ENCODE measurements at regions not wholly inside any gene's neighbourhood (a gene's known extent, or its start where the extent isn't known, plus 50 kb on each side); places are given as distances from the start of the nearest gene placed in this dataset.
"Not testable (repeated sequence)": the region's sequence is repeated elsewhere in the genome, so short reads cannot be mapped to it uniquely, and the experiment has no call there.

- Mint-ChIP-seq H3K4me3 (no peak overlapping the region), H3K27ac (no peak overlapping the region), H3K4me1 (ENCODE audit: low read depth) (no peaks in the 10 kb centered on the region), H3K36me3 (ENCODE audit: low read depth) (no peaks in the 10 kb centered on the region), H3K9me3 (no peaks in the 10 kb centered on the region), H3K27me3 (ENCODE audit: low read depth) (no peaks in the 10 kb centered on the region)
Measured at GRCh38 chr7:79953130-79953529, 181.5 kb upstream of the GNAI1 start.

- H3K4me1 Mint-ChIP-seq (ENCODE audit: low read depth) = no peaks in the 10 kb centered on the region
- H3K4me3 Mint-ChIP-seq = no peak overlapping the region
- no peaks in the 10 kb centered on the region for H3K36me3 Mint-ChIP-seq (ENCODE audit: low read depth)
- H3K9me3 Mint-ChIP-seq = peaks cover 1% of the 10 kb centered on the region
- no peak overlapping the region for H3K27ac Mint-ChIP-seq
- no peaks in the 10 kb centered on the region for H3K27me3 Mint-ChIP-seq (ENCODE audit: low read depth)
Measured at GRCh38 chr7:79952399-79952798, 182.2 kb upstream of the GNAI1 start.

- Mint-ChIP-seq H3K9me3 (peaks cover 5% of the 10 kb centered on the region), H3K27ac (no peak overlapping the region)
Measured at GRCh38 chr7:79951415-79951814, 183.2 kb upstream of the GNAI1 start.

GRCh38 chr7:79949778-79950177, 184.9 kb upstream of the GNAI1 start:
- H3K27ac Mint-ChIP-seq = no peak overlapping the region
- H3K9me3 Mint-ChIP-seq = peaks cover 5% of the 10 kb centered on the region
- no peak overlapping the region for H3K4me3 Mint-ChIP-seq
- H3K4me1 Mint-ChIP-seq (ENCODE audit: low read depth) = no peaks in the 10 kb centered on the region
- H3K27me3 Mint-ChIP-seq (ENCODE audit: low read depth) = no peaks in the 10 kb centered on the region
- no peaks in the 10 kb centered on the region for H3K36me3 Mint-ChIP-seq (ENCODE audit: low read depth)

More at GRCh38 chr7:79951415-79951814, 183.2 kb upstream of the GNAI1 start:
- Mint-ChIP-seq H3K36me3 (ENCODE audit: low read depth) (no peaks in the 10 kb centered on the region), H3K4me1 (ENCODE audit: low read depth) (no peaks in the 10 kb centered on the region), H3K4me3 (no peak overlapping the region), H3K27me3 (ENCODE audit: low read depth) (no peaks in the 10 kb centered on the region)

DNA sequence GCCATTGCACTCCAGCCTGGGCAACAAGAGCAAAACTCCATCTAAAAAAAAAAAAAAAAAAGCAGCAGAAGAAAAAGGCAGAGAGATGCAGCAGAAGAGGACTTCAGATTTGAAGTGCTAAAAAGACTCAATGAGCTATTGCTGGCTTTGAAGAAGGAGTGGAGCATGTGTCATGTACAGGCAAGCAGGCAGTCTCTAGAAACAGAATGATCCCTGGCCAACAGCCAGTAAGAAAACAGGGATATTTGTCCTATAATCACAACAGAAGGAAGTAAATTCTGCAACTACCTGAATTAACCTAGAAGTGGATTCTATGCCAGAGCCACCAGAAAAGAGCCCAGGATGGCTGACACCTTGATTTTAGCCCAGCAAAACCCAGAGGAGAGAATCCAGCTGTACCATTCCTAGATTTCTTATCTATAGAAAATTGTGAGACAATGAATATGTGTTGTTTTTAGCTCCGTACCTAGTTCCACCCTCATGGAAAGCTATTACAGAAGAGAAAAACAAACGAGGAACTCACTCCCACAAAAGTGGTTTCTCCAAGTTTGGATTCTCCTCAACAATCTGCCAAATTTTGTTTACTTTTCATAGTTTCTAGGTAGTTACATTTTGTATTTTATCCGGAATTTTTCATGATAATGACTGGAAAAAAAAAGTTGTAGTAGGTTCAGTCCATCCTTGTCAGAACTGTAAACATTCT, 198.2 kb upstream of the GNAI1 start:
- H3K27ac Mint-ChIP-seq = no peak overlapping the region
- no peak overlapping the region for H3K4me3 Mint-ChIP-seq
- H3K4me1 Mint-ChIP-seq (ENCODE audit: low read depth) = no peaks in the 10 kb centered on the region
- H3K9me3 Mint-ChIP-seq = no peaks in the 10 kb centered on the region
- no peaks in the 10 kb centered on the region for H3K27me3 Mint-ChIP-seq (ENCODE audit: low read depth)
- no peaks in the 10 kb centered on the region for H3K36me3 Mint-ChIP-seq (ENCODE audit: low read depth)

GRCh38 chr7:79934727-79935126, 199.9 kb upstream of the GNAI1 start:
- Mint-ChIP-seq H3K9me3 (no peaks in the 10 kb centered on the region), H3K27me3 (ENCODE audit: low read depth) (no peaks in the 10 kb centered on the region), H3K36me3 (ENCODE audit: low read depth) (no peaks in the 10 kb centered on the region)

DNA sequence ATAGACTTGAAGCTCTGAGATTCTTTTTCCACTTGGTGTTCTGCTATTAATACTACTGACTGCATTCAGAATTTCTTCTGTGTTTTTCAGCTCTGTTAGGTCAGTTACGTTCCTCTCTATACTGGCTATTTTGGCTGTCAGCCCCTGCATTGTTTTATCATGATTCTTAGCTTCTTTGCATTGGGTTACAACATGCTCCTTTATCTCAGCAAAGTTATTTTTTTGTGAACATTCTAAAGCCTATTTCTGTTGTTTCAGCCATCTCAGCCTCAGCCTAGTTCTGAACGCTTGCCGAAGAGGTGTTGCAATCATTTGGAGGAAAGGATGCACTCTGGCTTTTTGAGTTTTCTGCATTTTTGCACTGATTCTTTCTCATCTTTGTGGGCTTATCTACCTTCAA, 201.5 kb upstream of the GNAI1 start:
- H3K27me3 Mint-ChIP-seq (ENCODE audit: low read depth) = no peaks in the 10 kb centered on the region
- no peaks in the 10 kb centered on the region for H3K9me3 Mint-ChIP-seq
- H3K4me3 Mint-ChIP-seq = no peak overlapping the region
- H3K36me3 Mint-ChIP-seq (ENCODE audit: low read depth) = no peaks in the 10 kb centered on the region
- H3K27ac Mint-ChIP-seq = no peak overlapping the region
- H3K4me1 Mint-ChIP-seq (ENCODE audit: low read depth) = no peaks in the 10 kb centered on the region

More at GRCh38 chr7:79934727-79935126, 199.9 kb upstream of the GNAI1 start:
- no peak overlapping the region for H3K4me3 Mint-ChIP-seq
- no peak overlapping the region for H3K27ac Mint-ChIP-seq
- H3K4me1 Mint-ChIP-seq (ENCODE audit: low read depth) = no peaks in the 10 kb centered on the region

GRCh38 chr7:79930604-79931003, 204.0 kb upstream of the GNAI1 start:
- H3K9me3 Mint-ChIP-seq = no peaks in the 10 kb centered on the region
- no peak overlapping the region for H3K4me3 Mint-ChIP-seq
- H3K27ac Mint-ChIP-seq = no peak overlapping the region
- H3K4me1 Mint-ChIP-seq (ENCODE audit: low read depth) = no peaks in the 10 kb centered on the region
- H3K36me3 Mint-ChIP-seq (ENCODE audit: low read depth) = no peaks in the 10 kb centered on the region
- H3K27me3 Mint-ChIP-seq (ENCODE audit: low read depth) = no peaks in the 10 kb centered on the region

GRCh38 chr7:79927116-79927515, 207.5 kb upstream of the GNAI1 start:
- H3K27ac Mint-ChIP-seq = no peak overlapping the region
- peaks cover 4% of the 10 kb centered on the region for H3K9me3 Mint-ChIP-seq
- H3K36me3 Mint-ChIP-seq (ENCODE audit: low read depth) = no peaks in the 10 kb centered on the region
- H3K4me1 Mint-ChIP-seq (ENCODE audit: low read depth) = no peaks in the 10 kb centered on the region
- H3K4me3 Mint-ChIP-seq = no peak overlapping the region
- no peaks in the 10 kb centered on the region for H3K27me3 Mint-ChIP-seq (ENCODE audit: low read depth)

GRCh38 chr7:79923953-79924352, 210.7 kb upstream of the GNAI1 start:
- H3K9me3 Mint-ChIP-seq = peaks cover 4% of the 10 kb centered on the region
- no peak overlapping the region for H3K4me3 Mint-ChIP-seq
- H3K4me1 Mint-ChIP-seq (ENCODE audit: low read depth) = no peaks in the 10 kb centered on the region
- H3K27ac Mint-ChIP-seq = no peak overlapping the region
- no peaks in the 10 kb centered on the region for H3K36me3 Mint-ChIP-seq (ENCODE audit: low read depth)
- no peaks in the 10 kb centered on the region for H3K27me3 Mint-ChIP-seq (ENCODE audit: low read depth)

DNA sequence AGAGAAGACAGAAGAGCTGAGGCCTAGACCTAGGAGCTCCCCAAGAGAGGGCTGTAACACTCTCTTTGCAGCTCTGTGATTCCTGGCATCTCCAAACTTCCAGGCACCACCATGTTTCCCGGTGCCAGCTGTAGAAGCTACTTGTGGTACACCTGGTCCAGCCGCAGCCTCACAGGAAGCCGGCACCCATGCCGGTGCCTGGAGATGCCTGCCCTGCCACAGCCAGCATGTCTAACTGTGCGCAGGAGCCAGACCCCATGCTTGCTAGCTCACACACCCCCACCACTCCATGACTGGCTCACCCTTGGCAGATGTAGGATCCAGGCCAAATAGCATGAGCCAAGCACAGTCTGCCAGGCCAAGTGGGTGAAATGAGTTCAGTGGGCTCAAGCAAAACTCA, 211.7 kb upstream of the GNAI1 start:
- no peaks in the 10 kb centered on the region for H3K36me3 Mint-ChIP-seq (ENCODE audit: low read depth)
- no peaks in the 10 kb centered on the region for H3K4me1 Mint-ChIP-seq (ENCODE audit: low read depth)

DNA sequence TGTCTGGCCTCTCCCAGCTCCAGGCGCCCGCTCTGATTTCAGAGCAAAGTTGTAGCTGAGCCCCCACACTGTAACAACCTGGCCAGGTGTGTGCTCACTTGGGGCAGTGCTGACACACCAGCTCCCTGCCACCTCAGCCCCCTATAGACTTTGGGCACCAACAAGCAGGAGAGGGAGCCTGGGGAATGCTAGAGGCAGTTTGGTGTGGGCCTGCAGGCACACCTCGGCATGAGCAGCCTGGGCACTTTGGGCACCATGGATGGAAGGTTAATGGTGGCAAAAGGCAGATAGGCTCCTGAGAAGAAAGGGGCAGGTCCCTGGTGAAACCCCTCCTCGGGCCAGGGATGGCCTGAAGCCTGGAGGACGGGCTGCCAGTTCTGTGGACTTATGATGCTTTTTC, 212.7 kb upstream of the GNAI1 start:
- Mint-ChIP-seq H3K27me3 (ENCODE audit: low read depth) (no peaks in the 10 kb centered on the region), H3K27ac (no peak overlapping the region), H3K4me3 (no peak overlapping the region), H3K36me3 (ENCODE audit: low read depth) (no peaks in the 10 kb centered on the region), H3K4me1 (ENCODE audit: low read depth) (no peaks in the 10 kb centered on the region), H3K9me3 (peaks cover 4% of the 10 kb centered on the region)

More for the DNA sequence above, 211.7 kb upstream of the GNAI1 start:
- Mint-ChIP-seq H3K4me3 (no peak overlapping the region), H3K27me3 (ENCODE audit: low read depth) (no peaks in the 10 kb centered on the region), H3K9me3 (peaks cover 4% of the 10 kb centered on the region), H3K27ac (no peak overlapping the region)

DNA sequence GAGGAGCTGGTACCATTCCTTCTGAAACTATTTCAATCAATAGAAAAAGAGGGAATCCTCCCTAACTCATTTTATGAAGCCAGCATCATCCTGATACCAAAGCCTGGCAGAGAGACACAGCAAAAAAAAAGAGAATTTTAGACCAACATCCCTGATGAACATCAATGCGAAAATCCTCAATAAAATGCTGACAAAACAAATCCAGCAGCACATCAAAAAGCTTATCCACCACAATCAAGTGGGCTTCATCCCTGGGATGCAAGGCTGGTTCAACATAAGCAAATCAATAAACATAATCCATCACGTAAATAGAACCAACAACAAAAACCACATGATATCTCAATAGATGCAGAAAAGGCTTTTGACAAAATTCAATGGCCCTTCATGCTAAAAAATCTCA, 216.0 kb upstream of the GNAI1 start:
- H3K4me1 Mint-ChIP-seq (ENCODE audit: low read depth); H3K36me3 Mint-ChIP-seq (ENCODE audit: low read depth); H3K4me3 Mint-ChIP-seq; H3K27ac Mint-ChIP-seq; H3K9me3 Mint-ChIP-seq; H3K27me3 Mint-ChIP-seq (ENCODE audit: low read depth): not testable (repeated sequence)

GRCh38 chr7:79915346-79915745, 219.3 kb upstream of the GNAI1 start:
- H3K9me3 Mint-ChIP-seq; H3K27ac Mint-ChIP-seq; H3K4me3 Mint-ChIP-seq; H3K36me3 Mint-ChIP-seq (ENCODE audit: low read depth); H3K27me3 Mint-ChIP-seq (ENCODE audit: low read depth): not testable (repeated sequence)
- H3K4me1 Mint-ChIP-seq (ENCODE audit: low read depth) = peaks cover 20% of the 10 kb centered on the region

- Mint-ChIP-seq H3K36me3 (ENCODE audit: low read depth) (no peaks in the 10 kb centered on the region), H3K9me3 (no peaks in the 10 kb centered on the region), H3K4me3 (no peak overlapping the region), H3K27ac (no peak overlapping the region), H3K27me3 (ENCODE audit: low read depth) (no peaks in the 10 kb centered on the region), H3K4me1 (ENCODE audit: low read depth) (peaks cover 20% of the 10 kb centered on the region)
Measured at GRCh38 chr7:79912213-79912633, 222.4 kb upstream of the GNAI1 start.

GRCh38 chr7:79911420-79911819, 223.2 kb upstream of the GNAI1 start:
- no peaks in the 10 kb centered on the region for H3K9me3 Mint-ChIP-seq
- no peaks in the 10 kb centered on the region for H3K27me3 Mint-ChIP-seq (ENCODE audit: low read depth)
- H3K4me3 Mint-ChIP-seq = peak overlapping the region; percentile 54
- peak overlapping the region; percentile 61 for H3K27ac Mint-ChIP-seq
- H3K36me3 Mint-ChIP-seq (ENCODE audit: low read depth) = no peaks in the 10 kb centered on the region
- H3K4me1 Mint-ChIP-seq (ENCODE audit: low read depth) = peaks cover 20% of the 10 kb centered on the region
